ENCODE measurements at regions not wholly inside any gene's neighbourhood (a gene's known extent, or its start where the extent isn't known, plus 50 kb on each side); places are given as distances from the start of the nearest gene placed in this dataset.

- TF ChIP-seq, protein P1, sequence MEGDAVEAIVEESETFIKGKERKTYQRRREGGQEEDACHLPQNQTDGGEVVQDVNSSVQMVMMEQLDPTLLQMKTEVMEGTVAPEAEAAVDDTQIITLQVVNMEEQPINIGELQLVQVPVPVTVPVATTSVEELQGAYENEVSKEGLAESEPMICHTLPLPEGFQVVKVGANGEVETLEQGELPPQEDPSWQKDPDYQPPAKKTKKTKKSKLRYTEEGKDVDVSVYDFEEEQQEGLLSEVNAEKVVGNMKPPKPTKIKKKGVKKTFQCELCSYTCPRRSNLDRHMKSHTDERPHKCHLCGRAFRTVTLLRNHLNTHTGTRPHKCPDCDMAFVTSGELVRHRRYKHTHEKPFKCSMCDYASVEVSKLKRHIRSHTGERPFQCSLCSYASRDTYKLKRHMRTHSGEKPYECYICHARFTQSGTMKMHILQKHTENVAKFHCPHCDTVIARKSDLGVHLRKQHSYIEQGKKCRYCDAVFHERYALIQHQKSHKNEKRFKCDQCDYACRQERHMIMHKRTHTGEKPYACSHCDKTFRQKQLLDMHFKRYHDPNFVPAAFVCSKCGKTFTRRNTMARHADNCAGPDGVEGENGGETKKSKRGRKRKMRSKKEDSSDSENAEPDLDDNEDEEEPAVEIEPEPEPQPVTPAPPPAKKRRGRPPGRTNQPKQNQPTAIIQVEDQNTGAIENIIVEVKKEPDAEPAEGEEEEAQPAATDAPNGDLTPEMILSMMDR (IDR thresholded peaks at IDR 0.05) = no peak
- TF ChIP-seq ZFX (IDR thresholded peaks at IDR 0.05; ENCODE audit: borderline replicate concordance) = no peak
- H3K27ac ChIP-seq = no peak overlapping the region
These were observed 101.2 kb upstream of the ERG start for GRCh38 chr21:38599381-38599975.

DNA sequence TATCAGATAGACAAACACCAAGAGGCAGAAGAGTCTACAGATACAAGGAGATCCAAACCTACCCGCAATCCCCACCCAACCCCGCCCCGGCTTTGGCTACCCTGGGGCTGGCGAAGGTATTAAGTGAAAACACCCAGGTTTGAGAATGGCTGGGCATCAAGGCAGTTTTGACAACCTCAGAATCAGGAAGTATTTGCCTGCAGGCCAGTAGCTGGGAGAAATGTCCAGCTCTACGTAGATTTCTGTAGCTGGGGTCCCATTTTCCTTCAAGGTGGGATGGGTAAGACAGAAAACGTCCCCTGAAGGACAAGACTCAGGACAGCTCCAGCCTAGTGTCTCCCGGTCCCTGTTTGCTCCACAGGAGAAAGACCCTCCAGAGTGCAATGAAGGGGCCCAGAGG lies 101.8 kb upstream of the ERG start:
- H3K27ac ChIP-seq = no peak overlapping the region
- TF ChIP-seq, protein P1 (IDR thresholded peaks at IDR 0.05) = no peak
- TF ChIP-seq ZFX (IDR thresholded peaks at IDR 0.05; ENCODE audit: borderline replicate concordance) = no peak

GRCh38 chr21:38605236-38605635 lies 107.0 kb upstream of the ERG start:
- no peak overlapping the region for H3K27ac ChIP-seq
- TF ChIP-seq, protein P1 (IDR thresholded peaks at IDR 0.05) = no peak
- no peak for TF ChIP-seq ZFX (IDR thresholded peaks at IDR 0.05; ENCODE audit: borderline replicate concordance)

GRCh38 chr21:38609580-38609979 lies 111.3 kb upstream of the ERG start:
- TF ChIP-seq, protein P1 (IDR thresholded peaks at IDR 0.05) = no peak
- TF ChIP-seq ZFX (IDR thresholded peaks at IDR 0.05; ENCODE audit: borderline replicate concordance) = no peak
- H3K27ac ChIP-seq = no peak overlapping the region

DNA sequence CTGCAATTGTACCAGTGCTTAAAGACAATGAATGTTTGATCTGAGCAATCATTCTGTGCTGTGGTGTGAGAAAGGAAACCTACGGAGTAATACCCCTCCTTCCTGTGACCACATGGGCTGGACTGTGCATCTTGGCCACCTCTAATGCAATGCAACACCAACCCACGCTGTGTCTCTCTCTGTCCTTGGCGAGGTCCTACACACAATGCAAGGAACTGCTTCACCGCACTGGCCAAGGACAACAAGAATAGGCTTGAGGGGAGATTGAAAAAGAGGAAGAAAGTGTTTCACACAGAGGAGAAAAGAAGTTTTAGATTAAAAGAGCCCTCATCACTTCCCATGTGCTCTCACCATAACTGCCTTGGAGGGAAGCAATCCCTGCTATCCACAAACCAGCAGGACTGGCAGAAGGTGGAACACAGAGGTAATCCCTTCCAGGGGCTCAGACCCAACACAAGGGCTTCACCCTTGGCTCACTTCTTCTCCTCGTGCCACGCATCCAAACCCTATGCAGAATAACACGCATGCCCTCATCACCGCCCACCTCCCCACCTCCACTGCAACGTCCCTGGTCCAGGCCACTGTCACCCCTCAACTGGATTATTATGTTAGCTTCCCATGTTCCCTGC lies 112.5 kb upstream of the ERG start:
- TF ChIP-seq ZFX (IDR thresholded peaks at IDR 0.05; ENCODE audit: borderline replicate concordance) = no peak
- TF ChIP-seq, protein P1 (IDR thresholded peaks at IDR 0.05) = no peak
- H3K27ac ChIP-seq = no peak overlapping the region

GRCh38 chr21:38611277-38611676 lies 113.0 kb upstream of the ERG start:
- TF ChIP-seq, protein P1 (IDR thresholded peaks at IDR 0.05) = no peak
- TF ChIP-seq ZFX (IDR thresholded peaks at IDR 0.05; ENCODE audit: borderline replicate concordance) = no peak
- H3K27ac ChIP-seq = no peak overlapping the region

- no peak overlapping the region for H3K27ac ChIP-seq
These were observed 115.4 kb upstream of the ERG start for GRCh38 chr21:38613686-38614085.

More at GRCh38 chr21:38613686-38614085, 115.4 kb upstream of the ERG start:
- no peak for TF ChIP-seq ZFX (IDR thresholded peaks at IDR 0.05; ENCODE audit: borderline replicate concordance)
- TF ChIP-seq, protein P1 (IDR thresholded peaks at IDR 0.05) = no peak
